H1 (cell line): ENCODE measurements at regions not wholly inside any gene's neighbourhood (a gene's known extent, or its start where the extent isn't known, plus 50 kb on each side); places are given as distances from the start of the nearest gene placed in this dataset.

Source experiments
- CTCF ChIA-PET: fragments of 300-600 bp; sonication (Branson Sonifier 250); formaldehyde crosslinking; loops from one replicate; lab custom pipeline; 2021; ENCODE audit not compliant: partially characterized antibody; lab: Charles Lee
- POLR2A ChIA-PET: fragments of 300-600 bp; sonication (Branson Sonifier 250); formaldehyde crosslinking; loops from one replicate; lab custom pipeline; 2021; ENCODE audit warnings: inconsistent platforms; ENCODE audit not compliant: partially characterized antibody; lab: Charles Lee
- DNase-seq, 2 experiments: peaks; one replicate each; pipeline versions ENCODE4 v3.0.0 to v3.0.0-alpha.2; 2010 to 2022; ENCODE audit warnings: low spot score in 2 of 2, low read depth in 1 of 2, mixed read lengths in 1 of 2
- FAIRE-seq: peaks from 2 replicates; lab custom pipeline; 2011; peaks lifted over from hg19 to GRCh38; lab: Jason Lieb, UNC
- H2AFZ ChIP-seq: 2 replicates; pipeline ENCODE4 v1.8.1; 2012; ENCODE audit warnings: low read length, inconsistent platforms
- H2AK5ac ChIP-seq: 2 replicates; pipeline ENCODE4 v1.6.1; 2013; ENCODE audit warnings: low read depth, low read length
- H2BK120ac ChIP-seq: replicated peaks from 2 replicates; pipeline ENCODE3; 2013; ENCODE audit warnings: low read depth, low read length, inconsistent platforms
- H2BK12ac ChIP-seq: 2 replicates; pipeline ENCODE4 v1.6.1; 2013; ENCODE audit warnings: low read depth, low read length
- H2BK15ac ChIP-seq: 2 replicates; pipeline ENCODE4 v1.6.1; 2013; ENCODE audit warnings: low read length
- H2BK20ac ChIP-seq: 2 replicates; pipeline ENCODE4 v1.6.1; 2013; ENCODE audit warnings: low read length
- H2BK5ac ChIP-seq: 2 replicates; pipeline ENCODE4 v1.6.1; 2013; ENCODE audit warnings: low read depth, low read length
- H3K14ac ChIP-seq: 2 replicates; pipeline ENCODE4 v1.6.1; 2013; ENCODE audit warnings: inconsistent platforms; ENCODE audit not compliant: insufficient read length
- H3K18ac ChIP-seq: 2 replicates; pipeline ENCODE4 v1.6.1; 2013; ENCODE audit warnings: low read length; ENCODE audit errors: extremely low read depth
- H3K23ac ChIP-seq: 2 replicates; pipeline ENCODE4 v1.6.1; 2013; ENCODE audit warnings: inconsistent platforms; ENCODE audit not compliant: insufficient read length
- H3K23me2 ChIP-seq: 2 replicates; pipeline ENCODE4 v1.6.1; 2013; ENCODE audit warnings: low read depth, low read length
- H3K27ac ChIP-seq: 2 replicates; pipeline ENCODE4 v1.6.1; 2011; ENCODE audit warnings: low read depth, low read length, inconsistent platforms
- H3K27me3 ChIP-seq, 4 experiments: replicated peaks in 1 of 4; 1 replicate in 1 of 4; 2 replicates in 3 of 4; pipeline versions ENCODE4 v1.6.1 to v1.8.1; 2011 to 2013; ENCODE audit warnings: low read length in 3 of 4, mild to moderate bottlenecking in 3 of 4, inconsistent platforms in 2 of 4, mixed read lengths in 2 of 4, moderate library complexity in 1 of 4; ENCODE audit not compliant: control insufficient read depth in 3 of 4, insufficient read depth in 3 of 4; ENCODE audit errors: extremely low read depth in 1 of 4
- H3K36me3 ChIP-seq, 4 experiments: 2 replicates each; pipeline versions ENCODE4 v1.6.1 to v1.8.1; 2011 to 2013; ENCODE audit warnings: mild to moderate bottlenecking in 4 of 4, low read length in 3 of 4, moderate library complexity in 2 of 4, control low read depth in 1 of 4, inconsistent platforms in 1 of 4; ENCODE audit not compliant: insufficient read depth in 4 of 4, control insufficient read depth in 2 of 4
- H3K4ac ChIP-seq: replicated peaks from 2 replicates; pipeline ENCODE3; 2013; ENCODE audit warnings: low read length, low read depth, mixed read lengths, inconsistent platforms; ENCODE audit not compliant: insufficient read length
- H3K4me1 ChIP-seq, 4 experiments: replicated peaks in 1 of 4; 1 replicate in 1 of 4; 2 replicates in 3 of 4; pipeline versions ENCODE4 v1.6.1 to v1.8.1; 2011 to 2013; ENCODE audit warnings: low read length in 3 of 4, inconsistent platforms in 2 of 4, mixed read lengths in 1 of 4; ENCODE audit not compliant: insufficient read depth in 4 of 4, control insufficient read depth in 3 of 4
- H3K4me2 ChIP-seq, 2 experiments: 2 replicates each; pipeline versions ENCODE4 v1.6.1 to v1.8.1; 2011 to 2013; ENCODE audit warnings: low read depth in 2 of 2, low read length in 2 of 2, control low read depth in 1 of 2, inconsistent platforms in 1 of 2, mild to moderate bottlenecking in 1 of 2; ENCODE audit not compliant: insufficient read depth in 1 of 2
- H3K4me3 ChIP-seq, 4 experiments: fragments of 200-600, 300-600 bp in 1 of 4; sonication (generic), shearing (Covaris generic), sonication (Bioruptor Twin) in 1 of 4; 2 replicates each; pipeline versions ENCODE4 v1.5.1 to v1.8.1; 2011 to 2016; ENCODE audit warnings: low read length in 4 of 4, low read depth in 3 of 4, control low read depth in 2 of 4, inconsistent platforms in 2 of 4, mild to moderate bottlenecking in 2 of 4, mixed read lengths in 1 of 4, moderate library complexity in 1 of 4; ENCODE audit not compliant: insufficient read depth in 2 of 4; ENCODE audit errors: extremely low read depth in 1 of 4
- H3K56ac ChIP-seq: replicated peaks from 2 replicates; pipeline ENCODE3; 2013; ENCODE audit warnings: low read depth, mild to moderate bottlenecking, mixed read lengths, low read length, inconsistent platforms; ENCODE audit not compliant: insufficient read length
- H3K79me1 ChIP-seq: 2 replicates; pipeline ENCODE4 v1.6.1; 2013; ENCODE audit warnings: low read depth, low read length, control low read depth
- H3K79me2 ChIP-seq, 2 experiments: 2 replicates each; pipeline versions ENCODE4 v1.6.1 to v1.8.1; 2012 to 2013; ENCODE audit warnings: low read length in 2 of 2, mild to moderate bottlenecking in 2 of 2, inconsistent platforms in 1 of 2; ENCODE audit not compliant: insufficient read depth in 2 of 2, control insufficient read depth in 1 of 2
- H3K9ac ChIP-seq, 4 experiments: replicated peaks in 1 of 4; 1 replicate in 1 of 4; 2 replicates in 3 of 4; pipeline versions ENCODE4 v1.6.1 to v1.8.1; 2011 to 2013; ENCODE audit warnings: low read depth in 3 of 4, low read length in 3 of 4, control low read depth in 2 of 4, mild to moderate bottlenecking in 2 of 4, moderate library complexity in 2 of 4, inconsistent platforms in 1 of 4; ENCODE audit errors: extremely low read depth in 1 of 4
- H3K9me3 ChIP-seq, 2 experiments: 2 replicates each; pipeline versions ENCODE4 v1.6.1 to v1.8.1; 2012 to 2013; ENCODE audit warnings: mild to moderate bottlenecking in 2 of 2, moderate library complexity in 2 of 2, control low read depth in 1 of 2, inconsistent platforms in 1 of 2, low read depth in 1 of 2, low read length in 1 of 2, mixed read lengths in 1 of 2; ENCODE audit not compliant: insufficient read depth in 2 of 2
- H4K20me1 ChIP-seq, 2 experiments: replicated peaks in 1 of 2; 2 replicates each; pipeline versions ENCODE3 to v1.8.1; 2011 to 2013; ENCODE audit warnings: inconsistent platforms in 2 of 2, low read length in 2 of 2, mild to moderate bottlenecking in 1 of 2; ENCODE audit not compliant: insufficient read depth in 2 of 2, control insufficient read depth in 1 of 2
- H4K5ac ChIP-seq: 2 replicates; pipeline ENCODE4 v1.6.1; 2013; ENCODE audit warnings: low read length, low read depth, mixed read lengths, inconsistent platforms; ENCODE audit not compliant: insufficient read length
- H4K8ac ChIP-seq: 2 replicates; pipeline ENCODE4 v1.8.0; 2013; ENCODE audit warnings: mild to moderate bottlenecking, moderate library complexity, low read length, inconsistent platforms; ENCODE audit not compliant: insufficient read depth; ENCODE audit errors: extremely low read depth
- H4K91ac ChIP-seq: replicated peaks from 2 replicates; pipeline ENCODE3; 2013; ENCODE audit warnings: low read length, mixed read lengths, inconsistent platforms; ENCODE audit not compliant: insufficient read length
- ATF3 ChIP-seq: IDR thresholded peaks from 2 replicates; pipeline ENCODE4 v1.6.1; 2011; ENCODE audit warnings: low read depth, mild to moderate bottlenecking, low read length; ENCODE audit not compliant: insufficient read depth
- BACH1 ChIP-seq: IDR thresholded peaks from 2 replicates; pipeline ENCODE4 v1.6.1; 2012; ENCODE audit warnings: low read length, improper control_type of control experiment
- BRCA1 ChIP-seq: IDR thresholded peaks from 2 replicates; pipeline ENCODE4 v1.6.1; 2012; ENCODE audit warnings: low read depth, low read length, improper control_type of control experiment
- CTCF ChIP-seq, 3 experiments: IDR thresholded peaks; 1 replicate in 2 of 3; 2 replicates in 1 of 3; pipeline versions ENCODE4 v1.5.1 to v1.6.1; 2011; ENCODE audit warnings: low read length in 3 of 3, mild to moderate bottlenecking in 3 of 3, inconsistent platforms in 2 of 3, low read depth in 1 of 3, moderate library complexity in 1 of 3; ENCODE audit not compliant: insufficient read depth in 1 of 3; ENCODE audit errors: control extremely low read depth in 1 of 3
- KDM4A ChIP-seq: IDR thresholded peaks from one replicate; pipeline ENCODE4 v1.7.1; 2012; ENCODE audit warnings: low read depth, mild to moderate bottlenecking, moderate library complexity, low read length, inconsistent platforms; ENCODE audit not compliant: severe bottlenecking
- NRF1 ChIP-seq: IDR thresholded peaks from 2 replicates; pipeline ENCODE4 v1.6.1; 2011; ENCODE audit warnings: mild to moderate bottlenecking, low read depth, low read length, improper control_type of control experiment
- POU5F1 ChIP-seq: IDR thresholded peaks from 2 replicates; pipeline ENCODE4 v1.6.1; 2011; ENCODE audit warnings: low read depth, mild to moderate bottlenecking, low read length, moderate library complexity
- RAD21 ChIP-seq, 2 experiments: IDR thresholded peaks in 1 of 2; conservative IDR thresholded peaks in 1 of 2; 2 replicates each; pipeline ENCODE4 v1.6.1; 2011; ENCODE audit warnings: low read depth in 2 of 2, low read length in 2 of 2, improper control_type of control experiment in 1 of 2, inconsistent platforms in 1 of 2, mild to moderate bottlenecking in 1 of 2, moderate library complexity in 1 of 2
- SIN3A ChIP-seq, 2 experiments: IDR thresholded peaks in 1 of 2; conservative IDR thresholded peaks in 1 of 2; 2 replicates each; pipeline ENCODE4 v1.6.1; 2011 to 2012; ENCODE audit warnings: low read length in 2 of 2, improper control_type of control experiment in 1 of 2, low read depth in 1 of 2, mild to moderate bottlenecking in 1 of 2
- SIX5 ChIP-seq: IDR thresholded peaks from 2 replicates; pipeline ENCODE4 v1.6.1; 2011; ENCODE audit warnings: mild to moderate bottlenecking, low read depth, low read length
- TAF1 ChIP-seq: IDR thresholded peaks from 2 replicates; pipeline ENCODE4 v1.6.1; 2011; ENCODE audit warnings: mild to moderate bottlenecking, low read depth, low read length
- ZNF274 ChIP-seq: IDR thresholded peaks from 2 replicates; pipeline ENCODE4 v1.7.0; 2012; ENCODE audit warnings: low read length, borderline replicate concordance; ENCODE audit errors: extremely low read depth
- WGBS, 2 experiments: shearing (Covaris generic) in 1 of 2; methylation state at CpG; one replicate each; pipeline versions ENCODE4 v1.1.6 to v1.1.7; 2013 to 2015; ENCODE audit warnings: low lambda C conversion rate in 2 of 2, mixed read lengths in 2 of 2, inconsistent platforms in 1 of 2, low coverage in 1 of 2, missing lambda C conversion rate in 1 of 2; ENCODE audit not compliant: insufficient replicate concordance in 2 of 2, insufficient coverage in 1 of 2, insufficient read length in 1 of 2; ENCODE audit errors: extremely low coverage in 1 of 2, missing lambda C conversion rate in 1 of 2; 5-methylcytosine and 5-hydroxymethylcytosine counted together

GRCh38 chr4:19961091-19961490 is 290.6 kb upstream of the SLIT2 start:
- Histone ChIP-seq H3K4me2 (no peak overlapping the region), H3K18ac (no peak overlapping the region), H3K23ac (no peak overlapping the region), H3K56ac (no peak overlapping the region), H3K9me3 (0 out of 4 replicates have a peak, but pooled peaks cover 0 to 1% of the 10 kb centered on the region in 2 experiments), H3K79me1 (no peaks in the 10 kb centered on the region), H4K20me1 (no peaks in the 10 kb centered on the region), H3K23me2 (no peaks in the 10 kb centered on the region), H2BK20ac (no peak overlapping the region), H3K27ac (no peak overlapping the region), H2AK5ac (no peak overlapping the region), H4K5ac (no peak overlapping the region), H3K4me1 (no peaks in the 10 kb centered on the region), H3K79me2 (no peaks in the 10 kb centered on the region), H3K36me3 (no peaks in the 10 kb centered on the region), H4K8ac (no peak overlapping the region), H3K4me3 (no peak overlapping the region), H4K91ac (no peak overlapping the region), H3K4ac (no peak overlapping the region), H3K9ac (no peak overlapping the region), H2BK15ac (no peak overlapping the region), H2AFZ (no peak overlapping the region), H3K27me3 (no peaks in the 10 kb centered on the region), H2BK12ac (no peak overlapping the region), H2BK5ac (no peak overlapping the region), H3K14ac (no peak overlapping the region), H2BK120ac (no peak overlapping the region)
- 95% methylated on average over 1 of the region's 1 CpG; no CpG with 5 or more reads in 1 of the 2 experiments for WGBS, 2 experiments
- FAIRE-seq (no peak), DNase-seq (no peak)
- POLR2A ChIA-PET, result no interaction called here
- CTCF ChIA-PET, result no interaction called here
- TF ChIP-seq BRCA1 (no peak), CTCF (IDR thresholded peaks at IDR 0.05; ENCODE audit: control extremely low read depth in 1 of 3, insufficient read depth in 1 of 3, low read depth in 1 of 3, low read length in 3 of 3) (no peak), BACH1 (no peak), RAD21 (IDR thresholded peaks at IDR 0.05 in 1 of 2, conservative IDR thresholded peaks at IDR 0.05 in 1 of 2; ENCODE audit: low read depth in 2 of 2, low read length in 2 of 2) (no peak), NRF1 (no peak), SIN3A (conservative IDR thresholded peaks at IDR 0.05 in 1 of 2, IDR thresholded peaks at IDR 0.05 in 1 of 2; ENCODE audit: low read depth in 1 of 2, low read length in 2 of 2) (no peak), TAF1 (no peak), ZNF274 (no peak), POU5F1 (no peak), SIX5 (no peak), KDM4A (no peak), ATF3 (no peak)
